ENCODE measurements at regions not wholly inside any gene's neighbourhood (a gene's known extent, or its start where the extent isn't known, plus 50 kb on each side); places are given as distances from the start of the nearest gene placed in this dataset.
"Not testable (repeated sequence)": the region's sequence is repeated elsewhere in the genome, so short reads cannot be mapped to it uniquely, and the experiment has no call there.

DNA sequence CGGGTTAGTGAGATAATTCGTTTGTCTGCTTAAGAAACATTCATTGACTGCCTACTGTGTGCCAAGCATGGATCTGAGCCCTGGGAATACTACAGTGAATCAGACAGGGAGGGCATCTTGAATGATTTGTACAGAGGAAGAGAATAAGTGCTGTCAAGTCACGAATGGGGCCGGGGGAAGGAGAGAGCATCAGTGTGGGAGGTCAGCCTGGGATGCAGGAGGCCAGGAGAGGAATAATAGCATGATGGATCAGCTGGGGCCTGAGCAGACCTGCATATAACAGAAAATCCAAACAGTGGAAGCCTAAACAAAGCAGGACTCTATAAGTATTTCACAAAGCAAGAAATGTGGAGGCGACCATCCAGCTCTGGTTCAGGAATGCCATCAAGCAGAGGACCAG is 55.4 kb upstream of the PAX8 start:
- no peak for ATAC-seq
- no peak for TF ChIP-seq POLR2A (IDR thresholded peaks at IDR 0.05)
- TF ChIP-seq, protein P1, sequence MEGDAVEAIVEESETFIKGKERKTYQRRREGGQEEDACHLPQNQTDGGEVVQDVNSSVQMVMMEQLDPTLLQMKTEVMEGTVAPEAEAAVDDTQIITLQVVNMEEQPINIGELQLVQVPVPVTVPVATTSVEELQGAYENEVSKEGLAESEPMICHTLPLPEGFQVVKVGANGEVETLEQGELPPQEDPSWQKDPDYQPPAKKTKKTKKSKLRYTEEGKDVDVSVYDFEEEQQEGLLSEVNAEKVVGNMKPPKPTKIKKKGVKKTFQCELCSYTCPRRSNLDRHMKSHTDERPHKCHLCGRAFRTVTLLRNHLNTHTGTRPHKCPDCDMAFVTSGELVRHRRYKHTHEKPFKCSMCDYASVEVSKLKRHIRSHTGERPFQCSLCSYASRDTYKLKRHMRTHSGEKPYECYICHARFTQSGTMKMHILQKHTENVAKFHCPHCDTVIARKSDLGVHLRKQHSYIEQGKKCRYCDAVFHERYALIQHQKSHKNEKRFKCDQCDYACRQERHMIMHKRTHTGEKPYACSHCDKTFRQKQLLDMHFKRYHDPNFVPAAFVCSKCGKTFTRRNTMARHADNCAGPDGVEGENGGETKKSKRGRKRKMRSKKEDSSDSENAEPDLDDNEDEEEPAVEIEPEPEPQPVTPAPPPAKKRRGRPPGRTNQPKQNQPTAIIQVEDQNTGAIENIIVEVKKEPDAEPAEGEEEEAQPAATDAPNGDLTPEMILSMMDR (IDR thresholded peaks at IDR 0.05 in 4 of 5, conservative IDR thresholded peaks at IDR 0.05 in 1 of 5): no peak
- H3K27me3 ChIP-seq: no peaks in the 10 kb centered on the region
- intact Hi-C loops (cut with DNase I; ENCODE audit: low total_unique reads): no loop called here
- H3K36me3 ChIP-seq: no peaks in the 10 kb centered on the region
- H3K4me1 ChIP-seq: peaks cover 22 to 39% of the 10 kb centered on the region in 2 donors
- H3K9me3 ChIP-seq: no peaks in the 10 kb centered on the region
- no peak for DNase-seq
- no peak overlapping the region for H3K4me3 ChIP-seq
- H3K27ac ChIP-seq: no peak overlapping the region
- in situ Hi-C loops (cut with MboI; ENCODE audit: low sequenced_read_pairs in 4 of 4): no loop called here

GRCh38 chr2:113333735-113334134 is 55.0 kb upstream of the PAX8 start:
- peaks cover 20 to 35% of the 10 kb centered on the region in 2 donors for H3K4me1 ChIP-seq
- H3K27me3 ChIP-seq; in situ Hi-C loops (cut with MboI; ENCODE audit: low sequenced_read_pairs in 4 of 4); intact Hi-C loops (cut with DNase I; ENCODE audit: low total_unique reads); H3K36me3 ChIP-seq; ATAC-seq; DNase-seq; H3K9me3 ChIP-seq; H3K4me3 ChIP-seq; H3K27ac ChIP-seq: not testable (repeated sequence)

DNA sequence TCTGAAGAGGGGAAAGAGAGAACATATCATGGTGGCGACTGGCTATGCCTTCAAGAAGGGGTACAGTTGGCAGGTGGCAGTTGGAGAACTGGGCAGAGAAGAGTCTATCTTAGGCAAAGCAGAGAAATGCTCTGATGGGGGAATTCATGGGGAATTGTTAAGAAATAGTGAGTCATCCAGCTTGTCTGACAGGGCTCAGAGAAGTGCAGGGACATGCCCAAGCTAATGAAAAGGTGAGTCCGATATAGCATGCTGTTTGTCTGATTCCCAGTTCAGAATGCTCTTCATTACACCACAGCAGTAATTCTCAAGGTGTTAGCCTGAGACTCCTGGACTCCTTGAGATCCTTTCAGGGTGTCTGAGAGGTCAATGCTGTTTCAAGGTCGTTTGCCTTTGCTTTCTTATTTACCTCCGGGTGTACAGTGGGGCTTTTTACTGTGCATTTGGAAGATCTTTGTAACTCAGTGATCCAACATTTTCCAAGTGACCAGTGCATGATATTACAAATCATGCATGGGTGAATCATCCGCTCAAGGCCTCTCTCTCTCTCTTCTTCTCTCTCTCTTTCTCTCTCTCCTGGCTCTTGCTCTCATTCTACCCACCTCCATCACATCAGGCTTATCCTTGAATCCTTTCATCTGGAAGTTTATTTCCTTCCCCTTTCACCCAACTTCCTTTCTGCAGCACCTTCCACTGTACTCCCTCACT is 51.5 kb upstream of the PAX8 start:
- in situ Hi-C loops (cut with MboI; ENCODE audit: low sequenced_read_pairs in 4 of 4); H3K36me3 ChIP-seq; DNase-seq; H3K4me1 ChIP-seq; H3K27ac ChIP-seq; intact Hi-C loops (cut with DNase I; ENCODE audit: low total_unique reads); H3K4me3 ChIP-seq; H3K27me3 ChIP-seq; ATAC-seq; H3K9me3 ChIP-seq: not testable (repeated sequence)

- H3K9me3 ChIP-seq; DNase-seq; in situ Hi-C loops (cut with MboI; ENCODE audit: low sequenced_read_pairs in 4 of 4); intact Hi-C loops (cut with DNase I; ENCODE audit: low total_unique reads); H3K4me1 ChIP-seq; H3K27ac ChIP-seq; ATAC-seq; H3K36me3 ChIP-seq; H3K4me3 ChIP-seq; H3K27me3 ChIP-seq: not testable (repeated sequence)
Observed at GRCh38 chr2:113328973-113329372, 50.3 kb upstream of the PAX8 start.

GRCh38 chr2:113328572-113328971 is 49.9 kb upstream of the PAX8 start:
- H3K27me3 ChIP-seq; ATAC-seq; H3K36me3 ChIP-seq; DNase-seq; H3K9me3 ChIP-seq; intact Hi-C loops (cut with DNase I; ENCODE audit: low total_unique reads); H3K4me3 ChIP-seq; H3K27ac ChIP-seq; H3K4me1 ChIP-seq; in situ Hi-C loops (cut with MboI; ENCODE audit: low sequenced_read_pairs in 4 of 4): not testable (repeated sequence)

Measured in gastrocnemius medialis (tissue), 4 donors.